HFF-Myc (cell line): ENCODE measurements at regions not wholly inside any gene's neighbourhood (a gene's known extent, or its start where the extent isn't known, plus 50 kb on each side); places are given as distances from the start of the nearest gene placed in this dataset.
"Not testable (repeated sequence)": the region's sequence is repeated elsewhere in the genome, so short reads cannot be mapped to it uniquely, and the experiment has no call there.

Source experiments
- DNase-seq: peaks from one replicate; pipeline ENCODE4 v3.0.0-alpha.2; 2011; ENCODE audit warnings: low read depth; ENCODE audit errors: extremely low read depth
- H3K4me3 ChIP-seq: replicated peaks from 2 replicates; pipeline ENCODE4 v1.5.1; 2011; ENCODE audit warnings: low read depth, mild to moderate bottlenecking, control low read depth, low read length
- CTCF ChIP-seq: IDR thresholded peaks from 2 replicates; pipeline ENCODE4 v1.5.1; 2012; ENCODE audit warnings: mild to moderate bottlenecking, low read depth, low read length, control low read depth; ENCODE audit errors: missing control alignments

GRCh38 chr6:131336596-131336995 is 201.3 kb downstream of the AKAP7 start:
- no peak overlapping the region for H3K4me3 ChIP-seq
- TF ChIP-seq CTCF, result no peak
- no peak for DNase-seq

GRCh38 chr6:131346896-131347295 is 211.6 kb downstream of the AKAP7 start:
- not testable (repeated sequence) for DNase-seq, H3K4me3 ChIP-seq

GRCh38 chr6:131348572-131348971 is 213.3 kb downstream of the AKAP7 start:
- DNase-seq, result no peak
- no peak for TF ChIP-seq CTCF

GRCh38 chr6:131349199-131349598 is 213.9 kb downstream of the AKAP7 start:
- DNase-seq, result no peak
- no peak overlapping the region for H3K4me3 ChIP-seq
- no peak for TF ChIP-seq CTCF

More at GRCh38 chr6:131348572-131348971, 213.3 kb downstream of the AKAP7 start:
- H3K4me3 ChIP-seq, result no peak overlapping the region

- H3K4me3 ChIP-seq, result no peak overlapping the region
- no peak for TF ChIP-seq CTCF
Observed at GRCh38 chr6:131353106-131353505, 217.8 kb downstream of the AKAP7 start.

GRCh38 chr6:131353876-131354275 is 218.6 kb downstream of the AKAP7 start:
- H3K4me3 ChIP-seq, result no peak overlapping the region
- no peak for DNase-seq
- TF ChIP-seq CTCF, result no peak

More at GRCh38 chr6:131353106-131353505, 217.8 kb downstream of the AKAP7 start:
- DNase-seq, result no peak

GRCh38 chr6:131354356-131354755 is 218.7 kb upstream of the ARG1 start:
- no peak for TF ChIP-seq CTCF
- no peak for DNase-seq
- H3K4me3 ChIP-seq, result no peak overlapping the region
